Endometrium (tissue), 2 donors: ENCODE measurements at regions not wholly inside any gene's neighbourhood (a gene's known extent, or its start where the extent isn't known, plus 50 kb on each side); places are given as distances from the start of the nearest gene placed in this dataset.

ENCODE experiments used
- FAIRE-seq: peaks from 2 replicates; lab custom pipeline; 2012; peaks lifted over from hg19 to GRCh38; lab: Jason Lieb, UNC
- donor health status: control.
- donor health status: control.

GRCh38 chr6:18963439-18963838 lies 576.3 kb downstream of the RNF144B start:
- no peak for FAIRE-seq

DNA sequence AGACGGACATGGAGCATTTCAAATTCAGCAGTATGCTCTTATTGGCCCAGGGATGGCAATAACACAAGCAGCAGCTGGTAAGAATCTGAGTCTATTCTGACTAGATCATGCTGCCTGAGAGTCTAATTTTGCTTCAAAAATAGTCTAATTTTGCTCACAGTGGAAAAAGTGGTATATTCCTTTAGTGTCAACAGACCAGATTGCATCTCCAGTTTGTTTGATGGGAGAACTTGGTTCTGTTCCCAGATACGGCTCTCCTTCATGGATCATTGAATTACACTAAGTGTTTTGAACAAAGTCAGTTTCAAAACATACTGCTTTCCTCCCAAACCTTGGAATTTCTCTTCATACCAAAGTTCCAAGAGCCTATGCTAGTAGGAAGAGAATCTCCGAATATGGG lies 586.1 kb downstream of the RNF144B start:
- no peak for FAIRE-seq

DNA sequence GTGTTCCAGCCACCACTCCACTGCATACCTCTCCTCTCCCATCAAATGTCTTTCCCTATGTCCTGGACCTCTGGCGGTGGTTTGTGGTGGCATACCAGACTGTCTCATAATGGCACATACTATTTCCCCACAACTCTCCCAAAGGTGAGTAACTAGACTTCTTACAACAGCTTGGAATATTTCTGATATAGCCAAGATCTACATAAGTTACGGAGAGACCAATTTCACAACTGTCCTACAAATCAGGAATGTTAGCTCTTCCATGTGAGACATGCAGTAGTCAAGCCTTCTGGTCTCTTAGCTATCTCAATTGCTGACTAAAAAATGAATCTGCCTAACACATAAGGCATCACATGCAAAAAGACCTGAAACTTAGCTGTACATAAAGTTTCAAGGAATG lies 588.9 kb downstream of the RNF144B start:
- no peak for FAIRE-seq

DNA sequence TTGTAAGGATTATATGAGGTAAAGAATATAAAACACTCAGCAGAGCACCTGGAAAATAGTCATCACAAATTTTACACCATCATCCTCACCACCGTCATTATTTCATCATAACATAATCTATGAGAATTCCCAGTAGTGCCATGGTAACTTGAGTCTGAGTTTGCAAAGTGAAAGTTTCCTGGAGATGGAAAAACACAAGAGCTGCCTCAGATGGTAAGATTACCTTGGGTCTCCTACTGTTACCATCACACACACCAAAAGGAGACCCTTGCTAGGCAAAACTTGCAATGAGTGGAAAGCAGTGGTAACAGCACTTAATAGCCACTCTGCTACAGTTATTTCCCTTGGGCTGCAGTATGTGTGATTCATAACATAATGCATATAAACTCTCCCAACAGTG lies 589.8 kb downstream of the RNF144B start:
- FAIRE-seq = no peak

- no peak for FAIRE-seq
These were observed 591.4 kb downstream of the RNF144B start for GRCh38 chr6:18978337-18979128.

GRCh38 chr6:18985061-18985460 lies 597.9 kb downstream of the RNF144B start:
- no peak for FAIRE-seq

DNA sequence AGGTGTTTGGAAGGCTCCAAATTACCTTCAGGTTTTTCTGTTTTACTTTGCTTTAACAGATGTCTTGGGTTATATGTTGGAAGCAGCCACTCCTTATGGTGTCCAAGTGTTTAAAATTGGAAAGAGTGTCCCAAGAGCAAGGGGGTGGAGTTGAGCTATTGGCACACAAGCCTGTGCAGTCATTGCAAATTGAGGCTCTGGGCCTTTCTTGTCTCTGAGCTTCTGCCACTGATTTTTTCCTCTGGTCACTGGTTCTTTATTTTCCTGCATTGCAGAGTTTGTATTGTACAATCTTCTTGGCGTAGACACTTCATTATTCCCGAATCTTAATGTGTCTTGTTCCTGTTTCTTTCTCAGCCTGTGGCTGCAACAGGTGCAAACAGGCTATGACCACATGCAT lies 598.8 kb downstream of the RNF144B start:
- FAIRE-seq = no peak

GRCh38 chr6:18988636-18989035 lies 601.5 kb downstream of the RNF144B start:
- no peak for FAIRE-seq

- no peak for FAIRE-seq
These were observed 603.2 kb downstream of the RNF144B start for GRCh38 chr6:18990059-18990978.

DNA sequence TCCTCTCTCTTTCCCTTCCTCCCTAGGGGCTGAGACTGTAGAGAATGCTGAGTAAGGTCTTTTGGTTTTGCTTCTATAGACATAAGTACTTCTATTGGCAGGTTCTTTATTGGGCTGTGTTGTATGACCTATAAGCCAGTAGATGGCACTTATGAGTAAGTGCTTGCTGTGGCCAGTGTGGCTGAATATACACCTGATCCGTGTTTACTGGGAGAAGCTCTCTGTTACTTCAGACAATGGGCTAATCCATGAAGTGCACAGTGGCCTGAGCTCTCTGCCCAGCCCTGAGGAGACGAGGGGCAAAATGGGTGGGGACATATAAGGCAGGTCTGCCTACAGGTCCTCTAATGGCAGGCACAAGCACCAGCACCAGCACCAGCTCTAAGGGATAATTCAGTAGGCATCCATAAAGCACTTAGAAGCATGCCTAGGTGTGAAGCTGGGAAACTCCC lies 610.3 kb downstream of the RNF144B start:
- FAIRE-seq = no peak

DNA sequence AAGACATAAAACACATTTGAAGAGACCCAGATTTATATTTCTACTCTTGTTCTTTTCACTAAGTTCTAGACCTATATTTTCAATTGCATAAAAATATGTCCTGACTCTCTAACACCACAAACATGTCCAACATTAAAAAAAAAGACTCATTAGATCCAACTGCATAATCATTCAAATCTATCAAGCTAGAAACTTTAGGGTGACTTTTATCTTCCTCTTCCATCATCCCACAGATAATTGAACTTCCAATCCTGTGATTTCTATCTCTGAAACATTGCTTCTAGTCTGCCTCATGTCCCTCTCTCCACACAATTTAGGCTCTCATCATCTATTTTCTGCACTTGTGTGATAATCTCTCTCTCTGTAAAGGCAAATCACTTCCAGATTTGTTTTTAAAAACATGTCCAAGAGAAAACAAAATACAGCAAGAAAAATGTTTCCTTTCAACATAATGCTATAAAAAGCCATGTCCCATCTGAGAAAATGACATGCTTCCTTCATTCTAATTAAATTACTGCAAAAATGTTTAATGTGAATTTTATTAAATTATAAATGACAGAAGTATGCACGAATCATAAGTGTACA lies 615.9 kb downstream of the RNF144B start:
- peak; percentile 80 for FAIRE-seq

GRCh38 chr6:19004176-19004575 lies 617.0 kb downstream of the RNF144B start:
- no peak for FAIRE-seq

- FAIRE-seq = no peak
These were observed 622.6 kb downstream of the RNF144B start for GRCh38 chr6:19009769-19010168.

DNA sequence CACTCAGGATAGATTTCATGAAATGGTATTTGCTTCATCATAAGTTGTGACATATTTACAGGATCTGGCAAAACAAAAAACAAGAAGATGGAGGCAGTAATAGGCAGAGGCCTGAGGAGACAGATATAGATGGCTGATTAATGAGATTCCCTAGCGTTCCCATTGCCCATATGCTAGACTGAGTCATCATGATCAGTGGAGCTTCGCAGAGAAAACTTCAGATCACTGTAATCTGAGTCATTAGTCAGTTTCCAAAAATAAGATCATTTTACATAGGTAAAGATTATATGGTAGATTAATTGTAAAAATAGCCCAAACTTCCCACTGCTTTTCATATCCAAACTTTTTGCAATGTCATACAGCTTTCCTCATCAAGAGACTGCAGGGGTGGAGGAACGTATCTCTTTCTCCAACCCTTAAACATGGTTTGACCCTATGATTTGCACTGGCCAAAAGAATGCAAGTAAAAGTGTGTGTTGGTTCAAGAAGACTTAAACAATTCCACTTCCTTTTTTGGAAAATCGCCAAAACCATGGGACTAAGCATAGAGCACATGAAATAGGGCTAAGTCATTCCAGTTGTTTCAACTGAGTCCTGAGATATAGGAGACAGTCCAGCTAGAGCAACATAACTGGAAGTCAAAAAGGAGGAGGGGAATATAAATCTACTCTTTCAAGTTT lies 626.0 kb downstream of the RNF144B start:
- FAIRE-seq = no peak

DNA sequence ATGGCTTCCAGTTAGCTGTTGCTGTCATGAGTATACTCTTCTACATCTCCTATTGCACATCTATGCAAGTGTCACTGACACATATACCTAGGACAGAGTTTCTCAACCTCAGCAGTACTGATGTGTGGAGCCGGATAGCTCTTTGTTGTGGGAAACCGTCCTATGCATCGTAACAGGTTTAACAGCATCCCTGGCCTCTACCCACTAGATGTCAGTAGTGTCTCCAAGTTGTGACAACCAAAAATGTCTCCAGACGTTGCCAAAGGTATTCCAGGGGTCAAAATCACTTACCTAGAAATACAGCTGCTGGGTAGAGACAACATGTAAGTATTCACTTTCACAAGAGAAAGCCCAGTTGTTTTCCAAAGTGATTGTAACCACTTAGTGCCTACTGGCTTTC lies 637.6 kb downstream of the RNF144B start:
- no peak for FAIRE-seq

- no peak for FAIRE-seq
These were observed 641.1 kb downstream of the RNF144B start for GRCh38 chr6:19028201-19028600.

GRCh38 chr6:19032591-19033295 lies 645.6 kb downstream of the RNF144B start:
- FAIRE-seq = no peak

GRCh38 chr6:19033683-19034082 lies 646.5 kb downstream of the RNF144B start:
- FAIRE-seq = no peak

DNA sequence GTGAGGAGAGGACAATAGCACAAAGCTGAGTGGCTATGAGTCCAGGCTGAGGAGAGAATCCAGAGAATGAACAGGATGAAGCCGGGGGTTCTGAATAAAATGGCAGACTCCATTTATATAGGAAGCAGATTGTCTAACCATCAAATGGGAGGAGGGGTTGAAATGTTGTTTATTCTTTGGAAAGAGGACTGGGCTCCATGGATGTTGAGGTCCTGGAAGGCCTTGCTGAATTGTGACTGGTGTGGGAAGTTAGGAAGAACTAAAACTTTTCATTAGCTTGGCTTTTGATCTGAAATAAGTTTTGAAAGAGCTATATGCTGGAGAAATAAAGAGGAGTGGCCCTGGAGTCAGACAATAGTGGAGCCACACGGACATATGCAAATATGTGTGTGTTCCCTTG lies 647.8 kb downstream of the RNF144B start:
- no peak for FAIRE-seq

DNA sequence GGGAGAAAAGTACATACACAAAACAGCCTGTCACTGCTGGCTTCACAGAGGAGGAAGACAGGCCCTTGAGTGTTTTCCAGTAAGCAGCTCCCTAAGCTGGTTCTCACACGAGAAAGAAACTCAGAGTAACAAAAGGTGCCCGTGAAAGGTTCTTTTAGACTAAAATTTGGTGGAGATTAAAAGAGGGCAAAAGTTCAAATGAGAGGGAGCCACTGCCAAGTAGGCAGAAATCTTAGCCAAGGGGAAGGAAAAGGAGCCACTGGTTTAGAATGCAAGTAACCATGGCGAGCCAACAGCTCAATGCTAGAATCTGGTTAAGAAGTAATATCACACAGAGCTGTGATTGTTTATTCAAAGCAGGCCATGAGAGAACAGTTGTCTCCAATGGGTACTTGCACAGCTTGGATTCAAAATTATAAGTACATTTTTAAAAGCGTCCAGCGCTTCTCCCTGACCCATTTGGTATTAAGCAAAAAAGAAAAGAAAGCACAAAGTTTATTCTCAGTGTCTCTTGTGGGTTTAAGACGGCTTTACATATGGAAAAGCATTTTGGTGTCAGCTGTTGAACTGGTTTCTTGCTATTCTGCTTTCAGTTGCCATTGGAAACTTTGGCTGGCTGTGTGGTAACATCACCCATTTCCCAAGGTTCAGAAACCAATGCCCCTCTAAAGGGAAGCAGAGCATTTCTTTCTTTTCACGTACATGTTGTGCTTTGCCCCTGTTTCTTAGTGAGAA lies 648.5 kb downstream of the RNF144B start:
- no peak for FAIRE-seq

DNA sequence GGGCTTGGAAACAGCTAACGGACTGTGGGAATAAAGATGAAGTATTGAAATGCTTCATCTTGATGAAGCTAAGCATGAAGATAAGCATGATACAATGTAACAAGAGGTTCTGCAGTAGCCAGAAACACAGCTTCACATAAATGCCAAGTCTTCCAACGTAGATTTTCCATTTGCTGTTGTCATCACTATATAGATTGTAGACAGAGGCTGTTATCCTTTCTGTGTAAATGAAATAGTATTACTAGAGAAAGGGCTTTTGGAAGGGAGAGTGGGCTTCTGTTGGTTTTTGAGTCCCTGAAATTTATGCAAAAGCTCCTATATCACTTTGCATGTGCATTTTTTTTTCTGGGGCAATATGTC lies 649.0 kb downstream of the RNF144B start:
- no peak for FAIRE-seq
